ENCODE measurements at regions not wholly inside any gene's neighbourhood (a gene's known extent, or its start where the extent isn't known, plus 50 kb on each side); places are given as distances from the start of the nearest gene placed in this dataset.

DNA sequence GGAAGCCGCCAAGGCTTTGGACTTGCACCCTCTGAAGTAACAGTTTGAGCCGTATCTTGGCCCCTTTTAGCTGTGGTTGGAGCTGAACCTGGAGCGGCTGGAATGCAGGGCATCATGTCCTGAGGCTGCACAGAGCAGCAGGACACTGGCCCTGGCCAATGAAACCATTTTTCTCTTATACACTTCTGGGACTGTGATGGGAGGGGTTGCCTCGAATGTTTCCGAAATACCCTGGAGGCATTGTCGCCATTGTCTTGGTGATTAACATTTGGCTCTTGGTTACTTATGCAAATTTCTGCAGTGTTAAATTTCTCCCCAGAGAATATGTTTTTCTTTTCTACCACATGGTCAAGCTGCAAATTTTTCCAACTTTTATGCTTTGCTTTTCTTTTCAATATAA lies 137.2 kb downstream of the MAGEC1 start:
- no peaks in the 10 kb centered on the region for H3K79me2 ChIP-seq (ENCODE audit: insufficient read depth)
- no peaks in the 10 kb centered on the region for H3K9me3 ChIP-seq
- H3K9me2 ChIP-seq, result no peaks in the 10 kb centered on the region
- H3K36me3 ChIP-seq (replicated peaks in 1 of 2; ENCODE audit: control insufficient read depth in 1 of 2, insufficient read depth in 2 of 2, low read length in 1 of 2), result no peaks in the 10 kb centered on the region
- no peak overlapping the region for H3K27ac ChIP-seq (ENCODE audit: low read depth in 2 of 2, low read length in 1 of 2)
- peaks cover under 1% of the 10 kb centered on the region for H3F3A ChIP-seq (replicated peaks; ENCODE audit: insufficient read depth)
- no peaks in the 10 kb centered on the region for H3K27me3 ChIP-seq (ENCODE audit: insufficient read depth)
- H2AFZ ChIP-seq (ENCODE audit: low read depth), result no peak overlapping the region
- no peak overlapping the region for H3K9ac ChIP-seq
- H3K4me2 ChIP-seq, result no peak overlapping the region
- no peak overlapping the region for H3K4me3 ChIP-seq (ENCODE audit: low read depth in 2 of 2, low read length in 1 of 2)
- TF ChIP-seq, protein P1, sequence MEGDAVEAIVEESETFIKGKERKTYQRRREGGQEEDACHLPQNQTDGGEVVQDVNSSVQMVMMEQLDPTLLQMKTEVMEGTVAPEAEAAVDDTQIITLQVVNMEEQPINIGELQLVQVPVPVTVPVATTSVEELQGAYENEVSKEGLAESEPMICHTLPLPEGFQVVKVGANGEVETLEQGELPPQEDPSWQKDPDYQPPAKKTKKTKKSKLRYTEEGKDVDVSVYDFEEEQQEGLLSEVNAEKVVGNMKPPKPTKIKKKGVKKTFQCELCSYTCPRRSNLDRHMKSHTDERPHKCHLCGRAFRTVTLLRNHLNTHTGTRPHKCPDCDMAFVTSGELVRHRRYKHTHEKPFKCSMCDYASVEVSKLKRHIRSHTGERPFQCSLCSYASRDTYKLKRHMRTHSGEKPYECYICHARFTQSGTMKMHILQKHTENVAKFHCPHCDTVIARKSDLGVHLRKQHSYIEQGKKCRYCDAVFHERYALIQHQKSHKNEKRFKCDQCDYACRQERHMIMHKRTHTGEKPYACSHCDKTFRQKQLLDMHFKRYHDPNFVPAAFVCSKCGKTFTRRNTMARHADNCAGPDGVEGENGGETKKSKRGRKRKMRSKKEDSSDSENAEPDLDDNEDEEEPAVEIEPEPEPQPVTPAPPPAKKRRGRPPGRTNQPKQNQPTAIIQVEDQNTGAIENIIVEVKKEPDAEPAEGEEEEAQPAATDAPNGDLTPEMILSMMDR (IDR thresholded peaks at IDR 0.05), result no peak
- TF ChIP-seq, protein P2, sequence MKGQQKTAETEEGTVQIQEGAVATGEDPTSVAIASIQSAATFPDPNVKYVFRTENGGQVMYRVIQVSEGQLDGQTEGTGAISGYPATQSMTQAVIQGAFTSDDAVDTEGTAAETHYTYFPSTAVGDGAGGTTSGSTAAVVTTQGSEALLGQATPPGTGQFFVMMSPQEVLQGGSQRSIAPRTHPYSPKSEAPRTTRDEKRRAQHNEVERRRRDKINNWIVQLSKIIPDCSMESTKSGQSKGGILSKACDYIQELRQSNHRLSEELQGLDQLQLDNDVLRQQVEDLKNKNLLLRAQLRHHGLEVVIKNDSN (IDR thresholded peaks at IDR 0.05; ENCODE audit: borderline replicate concordance, low read depth), result no peak
- no peak for TF ChIP-seq TCF12 (IDR thresholded peaks at IDR 0.05)
- no peak for TF ChIP-seq YY1 (IDR thresholded peaks at IDR 0.05; ENCODE audit: low read depth)
- TF ChIP-seq, protein P3, sequence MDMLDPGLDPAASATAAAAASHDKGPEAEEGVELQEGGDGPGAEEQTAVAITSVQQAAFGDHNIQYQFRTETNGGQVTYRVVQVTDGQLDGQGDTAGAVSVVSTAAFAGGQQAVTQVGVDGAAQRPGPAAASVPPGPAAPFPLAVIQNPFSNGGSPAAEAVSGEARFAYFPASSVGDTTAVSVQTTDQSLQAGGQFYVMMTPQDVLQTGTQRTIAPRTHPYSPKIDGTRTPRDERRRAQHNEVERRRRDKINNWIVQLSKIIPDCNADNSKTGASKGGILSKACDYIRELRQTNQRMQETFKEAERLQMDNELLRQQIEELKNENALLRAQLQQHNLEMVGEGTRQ (IDR thresholded peaks at IDR 0.05; ENCODE audit: borderline replicate concordance, low read depth, low read length), result no peak
- no peak for TF ChIP-seq RXRA (IDR thresholded peaks at IDR 0.05; ENCODE audit: borderline replicate concordance, low read depth)
- 3% methylated on average over 5 of the region's 6 CpGs for WGBS (ENCODE audit: low lambda C conversion rate)
- no peaks in the 10 kb centered on the region for H3K4me1 ChIP-seq (ENCODE audit: control insufficient read depth in 1 of 2, insufficient read depth in 2 of 2, low read depth in 1 of 2, low read length in 1 of 2)
- DNase-seq, result no peak
- H4K20me1 ChIP-seq (ENCODE audit: insufficient read depth), result no peaks in the 10 kb centered on the region
- POLR2A ChIA-PET, result no interaction called here
- CTCF ChIA-PET, result no interaction called here

DNA sequence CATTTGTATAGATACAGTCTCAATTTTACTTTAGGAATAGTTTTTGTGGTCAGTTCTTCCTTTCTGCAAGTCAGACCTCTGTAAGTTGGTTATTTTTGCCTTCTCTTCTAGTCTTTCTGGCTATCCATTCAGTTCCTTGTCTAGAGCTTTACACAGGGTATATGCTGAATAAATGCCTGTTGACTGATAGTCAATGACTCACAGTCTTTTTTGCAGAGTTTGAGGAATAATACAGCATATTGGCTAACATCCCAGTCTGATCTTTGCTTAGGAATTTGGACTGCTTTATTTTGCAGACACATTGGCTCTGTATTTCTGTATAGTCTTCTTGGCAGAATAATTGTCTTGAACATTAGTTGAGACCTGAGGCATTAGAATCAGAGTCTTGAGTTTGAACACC lies 132.4 kb downstream of the MAGEC1 start:
- no peaks in the 10 kb centered on the region for H3K36me3 ChIP-seq (replicated peaks in 1 of 2; ENCODE audit: control insufficient read depth in 1 of 2, insufficient read depth in 2 of 2, low read length in 1 of 2)
- H3K9me3 ChIP-seq, result no peaks in the 10 kb centered on the region
- H3K27ac ChIP-seq (ENCODE audit: low read depth in 2 of 2, low read length in 1 of 2), result no peak overlapping the region
- no peak overlapping the region for H2AFZ ChIP-seq (ENCODE audit: low read depth)
- no peak for TF ChIP-seq SIN3A (IDR thresholded peaks at IDR 0.05; ENCODE audit: borderline replicate concordance, low read depth, low read length)
- no peak for TF ChIP-seq CHD2 (IDR thresholded peaks at IDR 0.05; ENCODE audit: low read length, partially characterized antibody)
- no peak for TF ChIP-seq FOSL2 (IDR thresholded peaks at IDR 0.05; ENCODE audit: borderline replicate concordance, low read depth)
- no peak for TF ChIP-seq RXRA (IDR thresholded peaks at IDR 0.05; ENCODE audit: borderline replicate concordance, low read depth)
- TF ChIP-seq, protein P4, sequence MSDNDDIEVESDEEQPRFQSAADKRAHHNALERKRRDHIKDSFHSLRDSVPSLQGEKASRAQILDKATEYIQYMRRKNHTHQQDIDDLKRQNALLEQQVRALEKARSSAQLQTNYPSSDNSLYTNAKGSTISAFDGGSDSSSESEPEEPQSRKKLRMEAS (IDR thresholded peaks at IDR 0.05; ENCODE audit: low read depth), result no peak
- TF ChIP-seq TAF1 (IDR thresholded peaks at IDR 0.05; ENCODE audit: borderline replicate concordance, low read depth, low read length), result no peak
- TF ChIP-seq YY1 (IDR thresholded peaks at IDR 0.05; ENCODE audit: low read depth), result no peak
- TF ChIP-seq, protein P5, sequence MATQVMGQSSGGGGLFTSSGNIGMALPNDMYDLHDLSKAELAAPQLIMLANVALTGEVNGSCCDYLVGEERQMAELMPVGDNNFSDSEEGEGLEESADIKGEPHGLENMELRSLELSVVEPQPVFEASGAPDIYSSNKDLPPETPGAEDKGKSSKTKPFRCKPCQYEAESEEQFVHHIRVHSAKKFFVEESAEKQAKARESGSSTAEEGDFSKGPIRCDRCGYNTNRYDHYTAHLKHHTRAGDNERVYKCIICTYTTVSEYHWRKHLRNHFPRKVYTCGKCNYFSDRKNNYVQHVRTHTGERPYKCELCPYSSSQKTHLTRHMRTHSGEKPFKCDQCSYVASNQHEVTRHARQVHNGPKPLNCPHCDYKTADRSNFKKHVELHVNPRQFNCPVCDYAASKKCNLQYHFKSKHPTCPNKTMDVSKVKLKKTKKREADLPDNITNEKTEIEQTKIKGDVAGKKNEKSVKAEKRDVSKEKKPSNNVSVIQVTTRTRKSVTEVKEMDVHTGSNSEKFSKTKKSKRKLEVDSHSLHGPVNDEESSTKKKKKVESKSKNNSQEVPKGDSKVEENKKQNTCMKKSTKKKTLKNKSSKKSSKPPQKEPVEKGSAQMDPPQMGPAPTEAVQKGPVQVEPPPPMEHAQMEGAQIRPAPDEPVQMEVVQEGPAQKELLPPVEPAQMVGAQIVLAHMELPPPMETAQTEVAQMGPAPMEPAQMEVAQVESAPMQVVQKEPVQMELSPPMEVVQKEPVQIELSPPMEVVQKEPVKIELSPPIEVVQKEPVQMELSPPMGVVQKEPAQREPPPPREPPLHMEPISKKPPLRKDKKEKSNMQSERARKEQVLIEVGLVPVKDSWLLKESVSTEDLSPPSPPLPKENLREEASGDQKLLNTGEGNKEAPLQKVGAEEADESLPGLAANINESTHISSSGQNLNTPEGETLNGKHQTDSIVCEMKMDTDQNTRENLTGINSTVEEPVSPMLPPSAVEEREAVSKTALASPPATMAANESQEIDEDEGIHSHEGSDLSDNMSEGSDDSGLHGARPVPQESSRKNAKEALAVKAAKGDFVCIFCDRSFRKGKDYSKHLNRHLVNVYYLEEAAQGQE (IDR thresholded peaks at IDR 0.05; ENCODE audit: low read depth, low read length), result no peak
- TF ChIP-seq SMC3 (IDR thresholded peaks at IDR 0.05; ENCODE audit: low read depth, low read length), result no peak
- TF ChIP-seq TEAD4 (IDR thresholded peaks at IDR 0.05; ENCODE audit: borderline replicate concordance, insufficient read depth), result no peak
- TF ChIP-seq MXI1 (IDR thresholded peaks at IDR 0.05; ENCODE audit: low read depth, low read length), result no peak
- TF ChIP-seq, protein P6, sequence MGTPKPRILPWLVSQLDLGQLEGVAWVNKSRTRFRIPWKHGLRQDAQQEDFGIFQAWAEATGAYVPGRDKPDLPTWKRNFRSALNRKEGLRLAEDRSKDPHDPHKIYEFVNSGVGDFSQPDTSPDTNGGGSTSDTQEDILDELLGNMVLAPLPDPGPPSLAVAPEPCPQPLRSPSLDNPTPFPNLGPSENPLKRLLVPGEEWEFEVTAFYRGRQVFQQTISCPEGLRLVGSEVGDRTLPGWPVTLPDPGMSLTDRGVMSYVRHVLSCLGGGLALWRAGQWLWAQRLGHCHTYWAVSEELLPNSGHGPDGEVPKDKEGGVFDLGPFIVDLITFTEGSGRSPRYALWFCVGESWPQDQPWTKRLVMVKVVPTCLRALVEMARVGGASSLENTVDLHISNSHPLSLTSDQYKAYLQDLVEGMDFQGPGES (IDR thresholded peaks at IDR 0.05; ENCODE audit: low read depth, low read length), result no peak
- TF ChIP-seq GABPA (IDR thresholded peaks at IDR 0.05; ENCODE audit: low read depth), result no peak
- no peak for TF ChIP-seq RAD21 (IDR thresholded peaks at IDR 0.05; ENCODE audit: low read length)
- no peak for TF ChIP-seq GATA2 (CRISPR knock-in tag; IDR thresholded peaks at IDR 0.05)
- no peaks in the 10 kb centered on the region for H3K79me2 ChIP-seq (ENCODE audit: insufficient read depth)
- no peak overlapping the region for H3K4me2 ChIP-seq
- DNase-seq, result no peak
- H3F3A ChIP-seq (replicated peaks; ENCODE audit: insufficient read depth), result peaks cover 5% of the 10 kb centered on the region
- no peaks in the 10 kb centered on the region for H4K20me1 ChIP-seq (ENCODE audit: insufficient read depth)
- H3K9me2 ChIP-seq, result no peaks in the 10 kb centered on the region
- CTCF ChIA-PET, result no interaction called here
- no peaks in the 10 kb centered on the region for H3K4me1 ChIP-seq (ENCODE audit: control insufficient read depth in 1 of 2, insufficient read depth in 2 of 2, low read depth in 1 of 2, low read length in 1 of 2)
- no peak overlapping the region for H3K9ac ChIP-seq
- no peak overlapping the region for H3K4me3 ChIP-seq (ENCODE audit: low read depth in 2 of 2, low read length in 1 of 2)
- H3K27me3 ChIP-seq (ENCODE audit: insufficient read depth), result no peaks in the 10 kb centered on the region
- POLR2A ChIA-PET, result no interaction called here

Data from SK-N-SH (cell line).